Lower leg skin (tissue), 3 donors: ENCODE measurements at regions not wholly inside any gene's neighbourhood (a gene's known extent, or its start where the extent isn't known, plus 50 kb on each side); places are given as distances from the start of the nearest gene placed in this dataset.

Source experiments
- CTCF ChIP-seq, 3 donors: fragments of 450-650 bp; IDR thresholded peaks; one replicate each; pipeline ENCODE4 v1.5.1; 2016; ENCODE audit warnings: antibody characterized with exemption in 3 of 3, mild to moderate bottlenecking in 3 of 3, moderate library complexity in 2 of 3
- POLR2A ChIP-seq, 2 donors: fragments of 450-650 bp; IDR thresholded peaks; one replicate each; pipeline ENCODE4 v1.6.1; 2016 to 2017; ENCODE audit warnings: antibody characterized with exemption in 2 of 2, mild to moderate bottlenecking in 1 of 2, moderate library complexity in 1 of 2

- TF ChIP-seq CTCF (IDR thresholded peaks at IDR 0.05) (no peak), POLR2A (IDR thresholded peaks at IDR 0.05) (no peak)
Measured at GRCh38 chr16:77555791-77556190, 121.0 kb upstream of the ADAMTS18 start.
